Glutamatergic neuron (in vitro differentiated cells): ENCODE measurements at regions not wholly inside any gene's neighbourhood (a gene's known extent, or its start where the extent isn't known, plus 50 kb on each side); places are given as distances from the start of the nearest gene placed in this dataset.

Source experiments
- DNase-seq: peaks from one replicate; pipeline ENCODE4 v3.0.0; 2022
- H3K27ac Mint-ChIP-seq: one replicate; pipeline ENCODE4 v1.8.0; 2020; ENCODE audit warnings: mild to moderate bottlenecking, mixed read lengths, inconsistent platforms; ENCODE audit not compliant: unreplicated experiment
- H3K27me3 Mint-ChIP-seq: one replicate; pipeline ENCODE4 v1.8.0; 2020; ENCODE audit warnings: mild to moderate bottlenecking, moderate library complexity, mixed read lengths, inconsistent platforms; ENCODE audit not compliant: unreplicated experiment
- H3K36me3 Mint-ChIP-seq: one replicate; pipeline ENCODE4 v1.8.0; 2020; ENCODE audit warnings: mild to moderate bottlenecking, mixed read lengths, inconsistent platforms; ENCODE audit not compliant: unreplicated experiment
- H3K4me1 Mint-ChIP-seq: one replicate; pipeline ENCODE4 v1.8.0; 2020; ENCODE audit warnings: mild to moderate bottlenecking, low read depth, mixed read lengths, inconsistent platforms; ENCODE audit not compliant: unreplicated experiment
- H3K4me3 Mint-ChIP-seq: one replicate; pipeline ENCODE4 v1.8.0; 2020; ENCODE audit warnings: mild to moderate bottlenecking, mixed read lengths, inconsistent platforms; ENCODE audit not compliant: unreplicated experiment
- H3K9me3 Mint-ChIP-seq: one replicate; pipeline ENCODE4 v1.8.0; 2020; ENCODE audit warnings: mild to moderate bottlenecking, moderate library complexity, mixed read lengths, inconsistent platforms; ENCODE audit not compliant: unreplicated experiment
- TF ChIP-seq, protein P1 (sequence below): fragments of 200-600 bp; sonication (generic); IDR thresholded peaks from one replicate; pipeline ENCODE4 v1.5.0; 2021; ENCODE audit not compliant: partially characterized antibody, unreplicated experiment

DNA sequence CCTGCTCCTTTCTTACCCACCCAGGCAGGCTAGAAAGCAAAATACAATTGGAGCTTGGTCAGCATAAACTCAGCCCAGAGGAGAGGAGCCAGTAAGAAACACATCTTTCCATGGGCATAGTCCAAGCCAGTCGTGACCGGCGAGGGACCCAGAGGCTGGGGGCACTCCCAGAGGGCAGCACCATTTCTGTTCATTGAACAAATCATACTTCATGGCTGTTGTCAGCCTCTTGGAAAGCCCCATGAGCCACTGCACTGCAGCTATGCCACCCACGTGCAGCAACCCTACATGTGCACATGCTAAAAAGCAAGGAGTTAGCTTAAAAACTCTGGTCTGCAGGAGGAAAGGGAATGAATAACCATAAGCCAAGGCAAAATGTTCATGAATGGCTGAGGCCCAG lies 90.0 kb upstream of the CDKN3 start:
- peaks cover 2% of the 10 kb centered on the region for H3K27me3 Mint-ChIP-seq
- TF ChIP-seq, protein P1, sequence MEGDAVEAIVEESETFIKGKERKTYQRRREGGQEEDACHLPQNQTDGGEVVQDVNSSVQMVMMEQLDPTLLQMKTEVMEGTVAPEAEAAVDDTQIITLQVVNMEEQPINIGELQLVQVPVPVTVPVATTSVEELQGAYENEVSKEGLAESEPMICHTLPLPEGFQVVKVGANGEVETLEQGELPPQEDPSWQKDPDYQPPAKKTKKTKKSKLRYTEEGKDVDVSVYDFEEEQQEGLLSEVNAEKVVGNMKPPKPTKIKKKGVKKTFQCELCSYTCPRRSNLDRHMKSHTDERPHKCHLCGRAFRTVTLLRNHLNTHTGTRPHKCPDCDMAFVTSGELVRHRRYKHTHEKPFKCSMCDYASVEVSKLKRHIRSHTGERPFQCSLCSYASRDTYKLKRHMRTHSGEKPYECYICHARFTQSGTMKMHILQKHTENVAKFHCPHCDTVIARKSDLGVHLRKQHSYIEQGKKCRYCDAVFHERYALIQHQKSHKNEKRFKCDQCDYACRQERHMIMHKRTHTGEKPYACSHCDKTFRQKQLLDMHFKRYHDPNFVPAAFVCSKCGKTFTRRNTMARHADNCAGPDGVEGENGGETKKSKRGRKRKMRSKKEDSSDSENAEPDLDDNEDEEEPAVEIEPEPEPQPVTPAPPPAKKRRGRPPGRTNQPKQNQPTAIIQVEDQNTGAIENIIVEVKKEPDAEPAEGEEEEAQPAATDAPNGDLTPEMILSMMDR, result no peak
- no peaks in the 10 kb centered on the region for H3K4me1 Mint-ChIP-seq
- H3K27ac Mint-ChIP-seq, result no peak overlapping the region
- no peaks in the 10 kb centered on the region for H3K9me3 Mint-ChIP-seq
- H3K36me3 Mint-ChIP-seq, result no peaks in the 10 kb centered on the region
- no peak for DNase-seq
- no peak overlapping the region for H3K4me3 Mint-ChIP-seq

DNA sequence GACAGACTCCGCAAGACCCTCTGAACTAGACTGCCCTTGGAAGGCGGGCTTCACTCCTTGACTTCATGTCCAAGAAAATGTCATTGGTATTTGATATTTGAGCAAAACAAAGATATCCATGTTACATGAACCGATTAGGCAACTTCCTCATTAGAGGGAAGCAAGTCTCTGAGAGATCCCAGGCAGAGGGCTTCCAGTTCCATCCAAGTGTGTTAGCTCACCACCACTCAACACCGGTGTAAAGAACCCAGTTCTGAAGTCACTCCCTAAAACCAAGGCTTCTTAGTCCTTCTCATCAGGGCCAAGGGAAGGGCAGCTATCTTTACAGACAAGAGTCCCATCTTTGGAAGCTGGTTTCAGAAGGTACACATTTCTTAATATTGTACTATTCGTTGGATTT lies 87.2 kb upstream of the CDKN3 start:
- DNase-seq, result no peak
- H3K27me3 Mint-ChIP-seq, result no peaks in the 10 kb centered on the region
- no peak overlapping the region for H3K4me3 Mint-ChIP-seq
- no peaks in the 10 kb centered on the region for H3K4me1 Mint-ChIP-seq
- no peak overlapping the region for H3K27ac Mint-ChIP-seq
- H3K9me3 Mint-ChIP-seq, result no peaks in the 10 kb centered on the region
- H3K36me3 Mint-ChIP-seq, result no peaks in the 10 kb centered on the region
- TF ChIP-seq, protein P1, result no peak

DNA sequence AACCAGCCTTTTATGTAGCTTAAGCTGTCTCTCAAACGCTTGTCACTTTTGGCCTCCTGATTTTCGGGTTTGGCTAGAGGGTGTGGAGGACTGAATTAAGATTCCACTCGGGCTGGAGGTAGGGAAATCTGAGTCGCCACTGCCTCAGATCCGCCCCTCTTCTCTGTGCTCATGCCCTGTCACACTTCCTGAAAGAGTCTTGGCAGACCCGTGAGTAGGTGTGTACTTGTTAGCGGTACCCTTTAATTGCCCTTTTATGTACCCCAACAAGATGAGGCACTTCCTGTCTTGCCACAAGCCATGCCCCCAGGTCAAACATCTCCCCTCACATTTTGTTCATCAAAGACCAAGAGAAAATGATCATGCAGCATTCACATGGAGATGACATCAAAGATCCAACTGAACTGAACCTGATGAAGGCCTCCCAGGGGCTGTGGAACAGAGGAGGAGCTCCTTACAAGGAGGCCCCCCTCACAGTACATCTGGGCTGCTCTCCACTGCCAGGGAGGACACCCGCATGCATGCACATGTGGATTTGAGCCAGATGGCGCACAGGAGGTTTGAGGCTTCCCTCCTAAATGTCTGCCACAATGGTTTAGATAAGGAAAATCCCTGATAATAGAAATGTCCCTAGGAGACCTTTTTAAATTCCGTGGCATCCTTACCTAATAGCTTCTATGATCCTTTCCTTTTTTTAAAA lies 86.5 kb upstream of the CDKN3 start:
- H3K27me3 Mint-ChIP-seq, result no peaks in the 10 kb centered on the region
- no peak overlapping the region for H3K27ac Mint-ChIP-seq
- no peak overlapping the region for H3K4me3 Mint-ChIP-seq
- no peak for DNase-seq
- H3K9me3 Mint-ChIP-seq, result no peaks in the 10 kb centered on the region
- TF ChIP-seq, protein P1, result no peak
- H3K4me1 Mint-ChIP-seq, result no peaks in the 10 kb centered on the region
- H3K36me3 Mint-ChIP-seq, result no peaks in the 10 kb centered on the region

DNA sequence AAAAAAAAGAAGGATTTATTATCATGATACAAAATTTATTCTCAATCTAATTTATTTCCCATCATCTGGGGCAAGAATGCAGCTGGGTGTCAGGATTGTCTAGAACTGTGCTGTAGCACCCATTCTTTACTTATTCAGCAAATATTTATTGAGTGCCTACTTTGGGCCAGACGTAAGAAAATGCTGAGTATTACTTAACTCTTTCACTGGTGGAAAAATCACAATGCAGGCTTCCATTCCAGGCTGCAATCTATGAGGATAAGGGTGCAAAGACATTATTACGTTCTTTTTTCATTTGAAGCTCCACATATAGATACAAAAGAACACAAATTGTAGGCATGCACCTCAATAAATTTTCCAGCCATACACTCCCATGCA lies 86.0 kb upstream of the CDKN3 start:
- no peaks in the 10 kb centered on the region for H3K9me3 Mint-ChIP-seq
- H3K4me1 Mint-ChIP-seq, result no peaks in the 10 kb centered on the region
- H3K27me3 Mint-ChIP-seq, result no peaks in the 10 kb centered on the region
- no peak for DNase-seq
- TF ChIP-seq, protein P1, result no peak
- H3K27ac Mint-ChIP-seq, result no peak overlapping the region
- no peak overlapping the region for H3K4me3 Mint-ChIP-seq
- no peaks in the 10 kb centered on the region for H3K36me3 Mint-ChIP-seq

DNA sequence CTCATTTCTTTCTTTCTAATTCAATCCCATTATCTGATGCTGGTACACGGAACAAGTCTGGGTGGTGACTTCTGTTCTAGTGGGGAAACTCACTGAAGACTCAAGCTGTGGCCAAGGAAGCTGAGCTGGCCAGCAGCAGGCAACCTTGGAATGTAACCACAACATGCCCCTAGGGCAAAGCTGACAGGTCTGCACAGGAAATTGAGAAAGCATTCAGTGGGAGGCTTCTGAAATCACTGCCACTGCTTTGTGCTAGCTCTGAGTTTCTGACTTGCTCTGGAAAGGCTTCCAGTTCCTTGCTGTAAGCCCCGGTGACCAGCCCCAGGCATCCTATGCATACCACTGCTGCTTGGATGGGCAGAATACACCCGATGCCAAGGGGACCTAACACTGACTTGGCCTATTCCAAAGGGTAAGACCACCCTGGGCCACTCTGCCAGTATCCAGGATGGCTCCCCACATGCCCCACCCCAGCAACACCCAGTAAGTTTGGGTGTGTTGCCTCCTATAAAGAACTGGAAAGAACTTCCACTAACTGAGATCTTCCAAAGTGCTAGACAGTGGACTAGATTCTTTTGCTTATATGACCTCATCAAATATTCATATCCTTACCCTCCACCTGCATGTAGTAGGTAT lies 84.5 kb upstream of the CDKN3 start:
- no peak overlapping the region for H3K27ac Mint-ChIP-seq
- no peaks in the 10 kb centered on the region for H3K36me3 Mint-ChIP-seq
- H3K4me3 Mint-ChIP-seq, result no peak overlapping the region
- H3K9me3 Mint-ChIP-seq, result no peaks in the 10 kb centered on the region
- H3K27me3 Mint-ChIP-seq, result no peaks in the 10 kb centered on the region
- DNase-seq, result no peak
- TF ChIP-seq, protein P1, result no peak
- no peaks in the 10 kb centered on the region for H3K4me1 Mint-ChIP-seq
